HFFc6 (cell line): ENCODE measurements at regions not wholly inside any gene's neighbourhood (a gene's known extent, or its start where the extent isn't known, plus 50 kb on each side); places are given as distances from the start of the nearest gene placed in this dataset.

Source experiments
- DNase-seq: peaks from one replicate; pipeline ENCODE4 v3.0.0-alpha.2; 2018
- H3K27ac Mint-ChIP-seq: 2 replicates; pipeline ENCODE4 v1.8.0; 2020; ENCODE audit warnings: mild to moderate bottlenecking, mixed read lengths
- H3K27me3 Mint-ChIP-seq: 2 replicates; pipeline ENCODE4 v1.8.0; 2021; ENCODE audit warnings: mild to moderate bottlenecking, moderate library complexity, mixed read lengths; ENCODE audit not compliant: insufficient read depth
- H3K36me3 Mint-ChIP-seq: 2 replicates; pipeline ENCODE4 v1.8.0; 2021; ENCODE audit warnings: low read depth, mixed read lengths
- H3K4me1 Mint-ChIP-seq: 2 replicates; pipeline ENCODE4 v1.8.0; 2020; ENCODE audit warnings: low read depth, mixed read lengths
- H3K4me3 Mint-ChIP-seq: 2 replicates; pipeline ENCODE4 v1.8.0; 2020; ENCODE audit warnings: mild to moderate bottlenecking, moderate library complexity, mixed read lengths
- H3K9me3 Mint-ChIP-seq: 2 replicates; pipeline ENCODE4 v1.8.0; 2020; ENCODE audit warnings: mild to moderate bottlenecking, mixed read lengths
- TF ChIP-seq, protein P1 (sequence below): fragments of 200-600 bp; sonication (generic); IDR thresholded peaks from 2 replicates; pipeline ENCODE4 v1.5.0; 2021; ENCODE audit warnings: antibody characterized with exemption, mild to moderate bottlenecking

DNA sequence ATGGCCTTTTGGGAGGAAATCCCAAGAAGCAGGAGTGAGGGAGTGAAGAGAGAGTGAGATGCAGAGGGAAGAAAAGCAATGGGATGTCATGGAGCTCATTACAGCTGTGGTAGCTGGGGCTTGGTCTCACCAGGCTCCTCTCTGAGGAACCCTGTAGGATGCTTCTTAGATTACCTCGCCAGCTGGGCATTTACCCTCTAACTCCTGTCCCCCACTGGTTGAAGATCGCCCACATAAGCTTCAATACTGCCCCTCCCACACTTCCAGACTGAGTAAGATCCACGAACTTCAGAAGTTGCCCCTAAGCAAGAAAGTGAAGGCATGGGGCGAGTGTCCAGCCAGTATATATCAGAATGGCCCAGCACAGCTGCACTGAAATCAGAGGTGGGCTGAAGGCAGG, 58.1 kb upstream of the SLC35B4 start:
- Mint-ChIP-seq H3K9me3 (no peaks in the 10 kb centered on the region), H3K4me3 (no peak overlapping the region), H3K27ac (no peak overlapping the region), H3K27me3 (peaks cover 15% of the 10 kb centered on the region; the same call in 1 of the 2 replicates), H3K4me1 (no peaks in the 10 kb centered on the region; the same call in 1 of the 2 replicates), H3K36me3 (no peaks in the 10 kb centered on the region)
- TF ChIP-seq, protein P1, sequence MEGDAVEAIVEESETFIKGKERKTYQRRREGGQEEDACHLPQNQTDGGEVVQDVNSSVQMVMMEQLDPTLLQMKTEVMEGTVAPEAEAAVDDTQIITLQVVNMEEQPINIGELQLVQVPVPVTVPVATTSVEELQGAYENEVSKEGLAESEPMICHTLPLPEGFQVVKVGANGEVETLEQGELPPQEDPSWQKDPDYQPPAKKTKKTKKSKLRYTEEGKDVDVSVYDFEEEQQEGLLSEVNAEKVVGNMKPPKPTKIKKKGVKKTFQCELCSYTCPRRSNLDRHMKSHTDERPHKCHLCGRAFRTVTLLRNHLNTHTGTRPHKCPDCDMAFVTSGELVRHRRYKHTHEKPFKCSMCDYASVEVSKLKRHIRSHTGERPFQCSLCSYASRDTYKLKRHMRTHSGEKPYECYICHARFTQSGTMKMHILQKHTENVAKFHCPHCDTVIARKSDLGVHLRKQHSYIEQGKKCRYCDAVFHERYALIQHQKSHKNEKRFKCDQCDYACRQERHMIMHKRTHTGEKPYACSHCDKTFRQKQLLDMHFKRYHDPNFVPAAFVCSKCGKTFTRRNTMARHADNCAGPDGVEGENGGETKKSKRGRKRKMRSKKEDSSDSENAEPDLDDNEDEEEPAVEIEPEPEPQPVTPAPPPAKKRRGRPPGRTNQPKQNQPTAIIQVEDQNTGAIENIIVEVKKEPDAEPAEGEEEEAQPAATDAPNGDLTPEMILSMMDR = no peak
- DNase-seq = no peak

DNA sequence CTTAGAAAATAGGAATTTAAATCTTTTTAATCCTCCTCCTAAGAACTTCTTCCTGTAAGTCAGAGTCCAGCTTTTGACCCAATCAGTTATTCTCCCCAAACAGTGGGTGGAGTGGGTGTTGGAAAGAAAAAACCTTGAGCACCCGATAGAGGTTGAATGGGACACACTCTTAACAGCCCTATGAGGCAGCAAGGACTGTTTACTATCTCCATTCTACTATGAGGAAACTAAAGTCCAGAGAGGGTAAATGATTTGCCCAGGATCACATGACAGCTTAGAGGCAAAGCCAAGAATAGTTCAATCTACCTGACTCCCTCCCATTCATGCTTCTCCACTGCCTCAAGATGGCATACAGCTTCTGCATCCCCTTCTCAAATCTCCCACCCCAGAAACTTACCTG, 57.6 kb upstream of the SLC35B4 start:
- TF ChIP-seq, protein P1 = no peak
- H3K4me3 Mint-ChIP-seq = no peak overlapping the region
- no peak overlapping the region for H3K27ac Mint-ChIP-seq
- H3K9me3 Mint-ChIP-seq = no peaks in the 10 kb centered on the region
- no peak for DNase-seq
- H3K27me3 Mint-ChIP-seq = peaks cover 15% of the 10 kb centered on the region; the same call in 1 of the 2 replicates
- H3K4me1 Mint-ChIP-seq = peaks cover 2% of the 10 kb centered on the region
- H3K36me3 Mint-ChIP-seq = no peaks in the 10 kb centered on the region

DNA sequence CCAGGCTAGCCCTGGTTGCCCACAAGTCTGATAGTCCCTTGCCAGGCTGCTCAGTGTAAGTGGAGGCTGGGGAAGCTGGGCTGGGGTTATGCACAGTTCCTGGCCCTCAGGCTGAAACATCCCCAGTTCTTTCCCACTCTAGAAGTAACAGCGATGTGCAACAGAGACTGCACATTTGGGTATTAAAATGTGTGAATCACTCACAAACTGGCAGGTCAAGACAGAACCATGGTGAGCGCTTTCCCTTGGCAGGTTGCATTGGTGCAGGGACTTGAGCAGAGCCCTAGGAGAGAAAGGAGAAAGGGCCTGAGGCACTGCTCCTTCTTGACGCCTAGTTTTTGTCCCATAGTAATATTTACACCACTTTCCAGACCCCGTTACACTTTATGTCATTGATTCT, 56.1 kb upstream of the SLC35B4 start:
- Mint-ChIP-seq H3K27me3 (peaks cover 15% of the 10 kb centered on the region; the same call in 1 of the 2 replicates), H3K4me3 (no peak overlapping the region), H3K36me3 (no peaks in the 10 kb centered on the region), H3K9me3 (no peaks in the 10 kb centered on the region), H3K4me1 (peaks cover 16% of the 10 kb centered on the region), H3K27ac (no peak overlapping the region)
- DNase-seq = no peak
- TF ChIP-seq, protein P1 = no peak

DNA sequence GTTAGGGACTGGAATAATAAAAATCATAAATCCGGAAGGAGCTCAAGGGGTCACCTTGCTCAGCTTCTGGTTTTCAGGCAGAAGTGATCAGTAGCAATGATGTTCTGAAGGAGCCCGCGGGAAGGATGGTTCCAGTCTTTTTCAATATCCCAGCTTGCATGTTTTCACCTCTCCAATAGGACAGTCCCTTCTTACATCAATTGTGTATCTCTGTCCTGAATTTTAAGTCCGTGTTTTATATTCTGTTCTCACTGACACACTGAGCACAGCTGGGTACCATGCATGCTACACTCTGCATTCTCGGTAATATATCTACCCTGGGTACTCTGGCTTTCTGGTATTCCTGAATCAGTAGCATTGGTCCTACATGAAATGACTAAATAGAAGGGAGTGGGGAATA, 55.2 kb upstream of the SLC35B4 start:
- Mint-ChIP-seq H3K27ac (no peak overlapping the region), H3K36me3 (no peaks in the 10 kb centered on the region), H3K9me3 (no peaks in the 10 kb centered on the region), H3K4me3 (no peak overlapping the region), H3K27me3 (peaks cover 12% of the 10 kb centered on the region; the same call in 1 of the 2 replicates), H3K4me1 (peaks cover 20% of the 10 kb centered on the region)
- no peak for DNase-seq
- TF ChIP-seq, protein P1 = no peak

DNA sequence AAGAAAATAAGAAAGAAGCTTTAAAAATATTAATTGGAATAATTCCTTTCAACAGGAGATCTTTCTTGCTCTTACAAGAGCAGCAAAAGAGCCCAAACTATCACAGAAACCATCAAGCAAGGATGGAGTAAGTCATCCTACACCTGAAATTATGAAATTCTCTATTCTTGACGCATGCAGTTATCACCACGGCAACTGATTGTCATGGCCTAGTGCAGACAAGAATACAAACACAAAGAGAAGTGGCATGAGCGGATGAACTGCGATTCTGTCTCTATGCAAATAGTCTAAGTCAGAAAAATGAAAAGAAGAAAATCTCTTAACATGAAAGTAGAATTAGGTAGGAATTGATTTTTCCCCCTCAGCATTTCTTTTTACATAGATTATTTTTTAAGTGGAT, 54.8 kb upstream of the SLC35B4 start:
- no peaks in the 10 kb centered on the region for H3K36me3 Mint-ChIP-seq
- H3K4me3 Mint-ChIP-seq = no peak overlapping the region
- H3K27ac Mint-ChIP-seq = no peak overlapping the region
- peaks cover 23% of the 10 kb centered on the region for H3K4me1 Mint-ChIP-seq
- peaks cover 9% of the 10 kb centered on the region; the same call in 1 of the 2 replicates for H3K27me3 Mint-ChIP-seq
- H3K9me3 Mint-ChIP-seq = no peaks in the 10 kb centered on the region
- TF ChIP-seq, protein P1 = no peak
- no peak for DNase-seq

DNA sequence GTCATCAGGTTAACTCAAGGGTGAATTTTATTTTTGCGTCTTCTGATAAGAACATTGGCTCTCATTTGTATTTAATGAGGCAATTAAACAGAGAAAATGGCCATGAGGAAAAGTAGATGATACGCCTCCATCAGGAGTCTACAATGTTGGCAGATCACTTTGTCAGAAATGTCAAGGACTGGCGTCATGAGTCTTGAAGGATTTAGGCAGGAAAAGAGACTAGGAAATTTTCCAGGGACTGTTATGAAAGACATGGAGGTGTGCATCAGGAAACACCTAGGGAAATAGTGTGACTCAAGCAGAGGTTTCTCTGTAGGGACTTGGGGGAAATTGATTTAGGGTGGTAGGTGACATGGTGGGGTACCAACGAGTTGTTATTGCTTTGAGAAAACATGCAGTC, 53.4 kb upstream of the SLC35B4 start:
- H3K4me3 Mint-ChIP-seq = no peak overlapping the region
- peaks cover 9% of the 10 kb centered on the region; the same call in 1 of the 2 replicates for H3K27me3 Mint-ChIP-seq
- TF ChIP-seq, protein P1 = no peak
- peaks cover 37% of the 10 kb centered on the region for H3K4me1 Mint-ChIP-seq
- H3K9me3 Mint-ChIP-seq = no peaks in the 10 kb centered on the region
- no peaks in the 10 kb centered on the region for H3K36me3 Mint-ChIP-seq
- no peak for DNase-seq
- H3K27ac Mint-ChIP-seq = no peak overlapping the region
